ENCODE measurements at regions not wholly inside any gene's neighbourhood (a gene's known extent, or its start where the extent isn't known, plus 50 kb on each side); places are given as distances from the start of the nearest gene placed in this dataset.

GRCh38 chr12:67457136-67457535 is 188.0 kb downstream of the CAND1 start:
- H3K9me3 ChIP-seq (replicated peaks in 1 of 11), result 0 out of 22 replicates have a peak, but pooled peaks cover 0 to 8% (median 0%) of the 10 kb centered on the region in 11 experiments
- H4K20me1 ChIP-seq, result peaks cover 0 to 5% (median 0%) of the 10 kb centered on the region in 11 experiments; a peak in 1 of 22 replicates
- no peak overlapping the region for H3K4me3 ChIP-seq
- H3K36me3 ChIP-seq, result no peaks in the 10 kb centered on the region
- no peak overlapping the region for H3K9ac ChIP-seq
- TF ChIP-seq Cebpa-rat (IDR thresholded peaks at IDR 0.05), result no peak
- H3K4me2 ChIP-seq, result peak overlapping the region in 3 of 11 experiments; percentile 47 to 73 (median 63); a peak in 7 of 22 replicates
- peaks cover 0 to 39% (median 0%) of the 10 kb centered on the region in 11 experiments; a peak in 5 of 22 replicates for H3K27me3 ChIP-seq
- peaks cover 0 to 41% (median 5%) of the 10 kb centered on the region in 10 experiments; a peak in 9 of 20 replicates for H3K4me1 ChIP-seq
- no peak overlapping the region; a peak in 1 of 22 replicates for H3K27ac ChIP-seq

- no peak for TF ChIP-seq Cebpa-rat (IDR thresholded peaks at IDR 0.05)
- Histone ChIP-seq H3K4me3 (no peak overlapping the region), H3K36me3 (no peaks in the 10 kb centered on the region), H3K27ac (no peak overlapping the region; a peak in 1 of 22 replicates), H3K9ac (no peak overlapping the region), H3K4me2 (peak overlapping the region in 3 of 11 experiments; percentile 47 to 73 (median 63); a peak in 7 of 22 replicates), H3K9me3 (replicated peaks in 1 of 11) (0 out of 22 replicates have a peak, but pooled peaks cover 0 to 3% (median 0%) of the 10 kb centered on the region in 11 experiments), H4K20me1 (no peaks in the 10 kb centered on the region), H3K4me1 (peaks cover 0 to 32% (median 2%) of the 10 kb centered on the region in 10 experiments; a peak in 8 of 20 replicates), H3K27me3 (peaks cover 0 to 35% (median 0%) of the 10 kb centered on the region in 11 experiments; a peak in 5 of 22 replicates)
These were observed 188.9 kb downstream of the CAND1 start for GRCh38 chr12:67457778-67458665.

GRCh38 chr12:67459173-67459572 is 189.4 kb upstream of the DYRK2 start:
- no peak overlapping the region for H3K9ac ChIP-seq
- no peak for TF ChIP-seq Cebpa-rat (IDR thresholded peaks at IDR 0.05)

GRCh38 chr12:67459578-67459977 is 189.0 kb upstream of the DYRK2 start:
- H3K9ac ChIP-seq, result no peak overlapping the region
- peaks cover 0 to 23% (median 2%) of the 10 kb centered on the region in 10 experiments; a peak in 8 of 20 replicates for H3K4me1 ChIP-seq
- no peak overlapping the region for H3K4me2 ChIP-seq
- no peaks in the 10 kb centered on the region for H3K36me3 ChIP-seq
- H3K27ac ChIP-seq, result no peak overlapping the region
- no peaks in the 10 kb centered on the region for H3K9me3 ChIP-seq (replicated peaks in 1 of 11)
- no peak for TF ChIP-seq Cebpa-rat (IDR thresholded peaks at IDR 0.05)
- H3K4me3 ChIP-seq, result no peak overlapping the region
- peaks cover 0 to 21% (median 0%) of the 10 kb centered on the region in 11 experiments; a peak in 5 of 22 replicates for H3K27me3 ChIP-seq
- H4K20me1 ChIP-seq, result no peaks in the 10 kb centered on the region

More at GRCh38 chr12:67459173-67459572, 189.4 kb upstream of the DYRK2 start:
- Histone ChIP-seq H3K36me3 (no peaks in the 10 kb centered on the region), H3K9me3 (replicated peaks in 1 of 11) (no peaks in the 10 kb centered on the region), H3K4me2 (no peak overlapping the region), H3K4me3 (no peak overlapping the region), H3K27ac (no peak overlapping the region), H3K4me1 (peaks cover 0 to 23% (median 2%) of the 10 kb centered on the region in 10 experiments; a peak in 8 of 20 replicates), H3K27me3 (peaks cover 0 to 25% (median 0%) of the 10 kb centered on the region in 11 experiments; a peak in 5 of 22 replicates), H4K20me1 (no peaks in the 10 kb centered on the region)

- Histone ChIP-seq H4K20me1 (no peaks in the 10 kb centered on the region), H3K4me2 (no peak overlapping the region), H3K27ac (no peak overlapping the region), H3K9me3 (replicated peaks in 1 of 11) (peaks cover 0 to 5% (median 0%) of the 10 kb centered on the region in 11 experiments; a peak in 2 of 22 replicates), H3K4me3 (no peak overlapping the region), H3K36me3 (no peaks in the 10 kb centered on the region), H3K4me1 (peaks cover 0 to 23% (median 2%) of the 10 kb centered on the region in 10 experiments; a peak in 8 of 20 replicates), H3K9ac (no peak overlapping the region), H3K27me3 (peaks cover 0 to 14% (median 0%) of the 10 kb centered on the region in 11 experiments; a peak in 5 of 22 replicates)
- TF ChIP-seq Cebpa-rat (IDR thresholded peaks at IDR 0.05), result no peak
These were observed 188.2 kb upstream of the DYRK2 start for GRCh38 chr12:67460388-67460787.

- Histone ChIP-seq H3K36me3 (no peaks in the 10 kb centered on the region), H3K4me3 (no peak overlapping the region), H3K9ac (no peak overlapping the region), H3K27ac (no peak overlapping the region), H4K20me1 (no peaks in the 10 kb centered on the region), H3K27me3 (no peaks in the 10 kb centered on the region), H3K9me3 (replicated peaks in 1 of 11) (peaks cover 11 to 40% (median 25%) of the 10 kb centered on the region in 11 experiments; a peak in 21 of 22 replicates), H3K4me2 (no peak overlapping the region), H3K4me1 (peaks cover 0 to 11% (median 5%) of the 10 kb centered on the region in 10 experiments; a peak in 10 of 20 replicates)
- no peak for TF ChIP-seq Cebpa-rat (IDR thresholded peaks at IDR 0.05)
These were observed 179.8 kb upstream of the DYRK2 start for GRCh38 chr12:67468549-67469245.

GRCh38 chr12:67469666-67470065 is 178.9 kb upstream of the DYRK2 start:
- no peak for TF ChIP-seq Cebpa-rat (IDR thresholded peaks at IDR 0.05)
- Histone ChIP-seq H3K4me2 (no peak overlapping the region), H3K9ac (no peak overlapping the region)

GRCh38 chr12:67471810-67472209 is 176.7 kb upstream of the DYRK2 start:
- Histone ChIP-seq H3K27ac (no peak overlapping the region), H3K4me1 (peaks cover 0 to 11% (median 5%) of the 10 kb centered on the region in 10 experiments; a peak in 10 of 20 replicates), H3K4me2 (peak overlapping the region in 5 of 11 experiments; percentile 1 to 26 (median 23); a peak in 3 of 22 replicates), H3K9me3 (replicated peaks in 1 of 11) (peaks cover 5 to 22% (median 15%) of the 10 kb centered on the region in 11 experiments; a peak in 21 of 22 replicates), H3K9ac (no peak overlapping the region), H3K27me3 (no peaks in the 10 kb centered on the region), H4K20me1 (no peaks in the 10 kb centered on the region), H3K4me3 (no peak overlapping the region), H3K36me3 (no peaks in the 10 kb centered on the region)
- no peak for TF ChIP-seq Cebpa-rat (IDR thresholded peaks at IDR 0.05)

More at GRCh38 chr12:67469666-67470065, 178.9 kb upstream of the DYRK2 start:
- peaks cover 0 to 11% (median 5%) of the 10 kb centered on the region in 10 experiments; a peak in 10 of 20 replicates for H3K4me1 ChIP-seq
- H3K27me3 ChIP-seq, result no peaks in the 10 kb centered on the region
- H4K20me1 ChIP-seq, result no peaks in the 10 kb centered on the region
- H3K27ac ChIP-seq, result no peak overlapping the region
- no peaks in the 10 kb centered on the region for H3K36me3 ChIP-seq
- H3K9me3 ChIP-seq (replicated peaks in 1 of 11), result peaks cover 11 to 40% (median 25%) of the 10 kb centered on the region in 11 experiments; a peak in 21 of 22 replicates
- no peak overlapping the region for H3K4me3 ChIP-seq
